SIG-M5 treated with dmso at 0.1 percent for 504 hours (cell line): ENCODE measurements at regions not wholly inside any gene's neighbourhood (a gene's known extent, or its start where the extent isn't known, plus 50 kb on each side); places are given as distances from the start of the nearest gene placed in this dataset.
A peak's percentile ranks its signal among the peaks of the same experiment; 100 is the strongest.
"Not testable (repeated sequence)": the region's sequence is repeated elsewhere in the genome, so short reads cannot be mapped to it uniquely, and the experiment has no call there.

Experiments used
- DNase-seq: peaks from one replicate; lab custom pipeline; 2025; ENCODE audit not compliant: unreplicated experiment; lab: John Stamatoyannopoulos, UW

DNA sequence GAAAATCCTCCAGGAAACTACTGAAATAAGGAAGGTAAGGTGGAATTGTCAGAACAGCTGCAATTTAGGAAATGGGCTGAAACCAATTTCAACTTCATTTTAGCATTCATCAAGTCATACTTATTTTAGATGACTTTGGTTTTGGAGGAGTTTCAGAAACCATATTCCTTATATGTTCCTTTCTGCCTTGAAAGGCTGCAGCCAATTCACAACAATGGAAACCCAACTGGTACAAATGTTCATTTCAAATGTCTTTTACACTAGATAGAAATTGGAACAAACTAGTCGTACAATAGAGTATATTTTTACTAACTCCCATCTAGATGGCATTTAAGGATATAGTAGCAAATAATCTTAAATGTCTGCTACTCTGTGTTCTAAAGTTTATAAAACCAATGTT, 82.6 kb upstream of the ANKH start:
- no peak for DNase-seq

DNA sequence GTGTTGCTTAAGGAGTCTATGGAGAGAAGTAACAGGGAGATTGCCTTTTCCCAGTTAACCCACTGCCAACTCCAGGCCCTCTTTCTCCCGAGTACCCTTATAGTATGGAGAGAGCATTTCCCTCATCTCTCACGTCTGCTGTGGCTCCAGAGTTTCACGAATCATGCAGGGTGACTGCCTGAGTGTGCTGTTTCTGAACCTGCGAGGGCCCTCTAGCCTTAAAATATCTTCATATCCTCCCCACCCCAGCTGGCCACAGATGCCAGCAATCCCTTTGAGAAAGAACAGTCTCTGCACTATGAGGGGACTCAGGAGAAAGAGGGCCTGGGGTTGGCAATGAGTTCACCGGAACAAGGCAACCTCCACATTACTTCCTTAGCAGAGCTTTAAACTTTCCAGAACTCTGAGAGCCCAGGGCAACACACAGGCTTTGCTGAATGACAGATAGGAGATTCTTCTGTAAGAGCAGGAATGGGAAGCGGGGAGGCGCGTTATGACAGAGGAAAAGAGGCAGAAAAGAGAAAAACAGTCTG, 81.6 kb upstream of the ANKH start:
- no peak for DNase-seq

DNA sequence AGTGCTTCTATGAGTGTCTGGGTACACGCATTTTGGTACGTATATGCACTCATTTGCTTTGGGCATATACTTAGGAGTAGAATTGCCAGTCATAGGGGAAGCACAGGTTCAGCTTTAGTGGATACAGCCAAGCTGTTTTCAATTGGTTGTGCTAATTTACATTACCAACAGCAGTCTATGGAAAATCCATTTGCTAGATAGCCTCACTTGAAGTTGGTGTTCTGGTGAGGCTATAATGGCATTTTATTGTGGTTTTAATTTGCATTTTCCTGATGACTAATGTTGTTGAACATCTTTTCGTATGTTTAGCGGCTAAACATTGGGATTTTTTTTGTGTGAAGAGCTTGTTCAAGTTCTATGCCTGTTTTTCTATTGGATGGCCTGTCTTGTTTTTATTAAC, 76.8 kb upstream of the ANKH start:
- no peak for DNase-seq

DNA sequence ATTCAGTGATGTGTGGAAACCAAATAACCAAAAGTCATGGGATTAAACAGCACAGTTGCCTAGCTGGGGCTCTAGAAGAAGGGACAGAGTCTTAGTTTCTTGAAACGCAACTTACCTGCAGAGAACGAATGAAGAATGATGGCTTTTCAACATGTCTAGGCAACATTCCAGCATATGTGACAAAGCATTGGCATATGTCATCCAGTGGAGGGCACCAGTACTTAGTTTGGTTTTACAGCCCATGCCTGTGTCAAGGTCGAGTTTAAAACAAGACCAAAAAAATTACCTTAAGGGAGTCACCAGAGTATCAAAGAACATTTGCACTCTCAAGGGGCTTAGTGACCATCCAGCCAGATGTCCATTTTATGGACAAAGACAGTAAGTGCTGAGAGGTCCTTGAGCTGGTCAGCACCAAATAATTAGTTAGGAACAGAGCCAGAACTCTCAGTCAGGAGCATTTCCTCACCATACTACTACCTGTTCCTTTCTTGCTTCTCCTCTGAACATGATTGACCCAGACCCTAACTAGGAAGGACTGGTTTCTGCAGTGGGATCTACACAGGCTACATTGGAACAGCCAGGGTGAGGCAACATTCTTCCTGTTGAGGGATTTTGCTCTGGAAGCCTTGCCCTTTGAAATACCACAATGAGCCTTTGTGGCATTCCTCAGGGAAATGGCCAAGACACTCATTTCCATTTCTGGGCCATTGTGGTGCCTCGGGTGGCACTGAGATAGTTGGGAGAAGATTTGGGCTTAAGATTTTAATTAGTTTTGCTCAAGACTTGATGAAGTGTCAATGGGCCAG, 75.4 kb upstream of the ANKH start:
- peak; percentile 33 for DNase-seq

DNA sequence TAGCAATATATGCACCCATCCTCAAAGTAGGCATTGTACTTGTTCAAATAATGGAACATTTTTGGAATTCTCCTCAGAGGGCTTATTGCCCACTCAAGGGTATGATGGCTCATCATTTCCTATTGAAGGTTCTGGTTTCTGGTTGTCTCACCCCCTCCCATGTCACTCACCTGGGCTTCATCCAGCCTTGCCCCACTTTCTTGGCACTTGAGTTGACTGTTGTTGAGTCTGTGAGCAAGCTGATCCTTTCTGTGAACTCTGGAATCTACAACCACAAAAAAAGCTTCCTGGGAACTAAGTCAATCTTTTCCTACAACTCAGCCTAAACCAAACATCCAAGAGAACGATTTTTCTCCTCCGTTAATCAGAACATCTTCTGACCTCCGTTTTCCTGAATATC, 73.9 kb upstream of the ANKH start:
- no peak for DNase-seq

DNA sequence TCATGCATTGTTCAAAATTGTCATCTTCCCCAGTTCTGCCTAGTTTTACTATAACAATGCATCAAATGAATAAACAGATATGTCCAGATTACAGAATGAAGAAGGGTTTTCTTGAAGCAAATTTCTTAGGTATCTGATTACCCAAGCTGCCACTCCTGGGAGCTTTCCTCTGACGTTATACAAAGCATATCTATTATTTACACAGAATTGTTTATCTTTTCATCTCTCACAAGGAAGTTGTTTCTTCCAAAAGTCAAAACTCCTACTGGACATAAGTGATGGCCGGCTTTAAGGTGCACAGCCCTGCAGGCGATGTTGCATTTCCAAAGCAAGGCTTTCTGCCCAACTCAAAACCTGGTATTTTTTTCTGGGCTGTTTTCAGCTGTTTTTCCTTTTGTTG, 73.4 kb upstream of the ANKH start:
- peak; percentile 28 for DNase-seq

DNA sequence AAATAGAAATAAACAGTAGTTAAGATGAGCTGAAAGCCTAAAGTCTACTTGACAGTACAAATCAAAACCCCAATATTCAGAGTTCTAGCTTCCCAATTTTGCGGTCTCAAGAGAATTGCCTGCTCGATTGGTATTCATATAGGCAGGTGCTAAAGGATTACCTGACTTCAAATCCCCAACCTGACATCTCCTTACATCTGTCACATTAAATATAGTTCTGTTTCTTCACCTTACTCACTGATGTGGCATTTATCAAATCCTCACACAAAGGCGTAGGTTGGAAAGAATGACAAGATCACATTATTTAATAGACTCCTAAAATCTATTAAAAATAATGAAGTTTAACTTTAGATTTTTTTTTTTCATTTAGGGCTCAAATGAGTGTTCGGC, 72.8 kb upstream of the ANKH start:
- no peak for DNase-seq

DNA sequence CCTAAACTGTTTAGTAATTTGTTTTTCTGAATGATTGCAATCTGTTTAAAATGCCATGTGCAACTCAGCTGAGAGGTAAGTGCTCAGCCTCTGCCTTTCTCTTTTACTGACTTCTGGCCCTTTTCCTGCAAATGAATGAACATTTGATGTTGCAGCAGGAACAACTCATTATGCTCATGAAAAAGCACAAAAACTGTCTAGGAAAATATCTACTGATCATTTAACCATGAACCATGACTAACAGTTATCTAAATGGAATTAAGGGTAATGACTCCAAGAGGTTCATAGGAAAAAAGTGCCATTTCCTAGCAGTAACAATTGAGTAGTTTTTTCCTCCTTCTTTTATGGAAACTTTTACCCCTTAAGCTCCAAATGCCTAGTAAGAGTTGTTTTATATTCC, 70.6 kb upstream of the ANKH start:
- no peak for DNase-seq

DNA sequence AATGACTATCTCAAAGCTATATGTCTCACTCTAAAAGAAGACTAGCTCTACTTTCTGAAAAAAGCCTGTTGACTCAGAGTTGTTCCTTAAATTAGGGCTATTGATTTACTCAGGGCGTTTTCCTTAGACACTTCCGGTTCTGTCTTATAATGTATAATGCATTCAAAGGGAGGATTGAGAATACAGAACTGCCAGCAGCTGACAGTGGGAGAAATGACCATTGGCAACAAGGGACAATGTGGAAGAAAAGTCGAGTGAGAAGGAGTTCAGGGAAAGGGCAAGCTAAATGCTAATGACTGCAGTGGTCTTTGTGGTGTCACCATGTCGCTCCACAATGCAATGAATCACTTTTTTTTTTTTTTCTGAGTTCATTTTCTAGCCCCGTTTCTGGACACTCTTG, 65.7 kb upstream of the ANKH start:
- DNase-seq: peak; percentile 12

DNA sequence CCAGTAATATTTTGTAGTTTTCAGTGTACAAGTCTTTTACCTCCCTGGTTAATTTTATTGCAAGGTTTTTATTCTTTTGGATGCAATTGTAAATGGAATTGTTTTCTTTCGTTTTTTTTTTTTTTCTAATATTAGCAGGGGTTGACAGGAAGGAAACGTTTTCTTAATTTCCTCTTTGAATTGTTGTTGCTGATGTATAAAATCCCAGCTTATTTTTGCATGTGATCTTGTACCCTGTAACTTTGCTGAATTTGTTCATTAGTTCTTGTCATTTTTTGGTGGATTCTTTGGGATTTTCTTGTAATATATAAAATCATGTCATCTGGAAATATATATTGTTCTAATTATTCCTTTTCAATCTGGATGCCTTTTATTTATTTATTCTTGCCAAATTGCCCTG, 65.0 kb upstream of the ANKH start:
- no peak for DNase-seq

DNA sequence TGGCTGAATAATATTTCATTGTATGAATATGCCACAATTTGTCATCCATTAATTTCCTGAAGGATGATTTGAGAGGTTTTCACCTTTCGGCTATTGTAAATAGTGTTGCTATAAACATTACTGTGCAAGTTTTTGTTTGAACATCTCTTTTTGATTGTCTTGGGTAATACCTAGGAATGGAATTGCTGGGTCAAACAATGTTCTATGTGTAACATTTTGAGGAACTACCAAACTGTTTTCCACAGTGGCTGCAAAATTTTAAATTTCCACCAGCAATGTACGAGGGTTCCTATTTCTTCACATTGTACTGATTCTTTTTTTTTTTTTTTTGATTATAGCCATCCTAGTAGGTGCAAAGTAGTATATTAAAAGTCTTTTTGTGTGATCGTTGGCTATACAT, 63.8 kb upstream of the ANKH start:
- no peak for DNase-seq

DNA sequence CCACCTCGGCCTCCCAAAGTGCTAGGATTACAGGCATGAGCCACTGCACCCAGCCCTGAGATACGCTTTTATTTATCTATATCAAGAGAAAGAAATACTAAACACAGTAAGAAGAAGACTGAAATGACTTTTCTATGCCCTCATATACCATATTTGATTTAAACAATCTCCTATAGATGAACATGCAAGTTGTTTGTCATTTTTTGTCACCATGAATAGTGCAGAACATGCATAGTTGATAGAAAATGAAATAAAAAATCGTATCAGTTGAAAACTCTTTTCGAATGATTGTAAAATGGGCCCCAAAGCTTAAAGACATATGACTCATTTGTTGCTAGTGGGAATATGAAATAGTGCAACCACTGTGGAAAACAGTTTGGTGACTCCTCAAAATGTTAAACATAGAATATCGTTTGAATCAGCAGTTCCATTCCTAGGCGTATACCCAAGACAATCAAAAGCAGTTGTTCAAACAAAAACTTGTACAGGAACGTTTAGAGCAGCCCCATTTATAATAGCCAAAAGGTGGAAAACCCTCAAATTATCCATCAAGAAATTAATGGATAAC, 61.4 kb upstream of the ANKH start:
- no peak for DNase-seq

DNA sequence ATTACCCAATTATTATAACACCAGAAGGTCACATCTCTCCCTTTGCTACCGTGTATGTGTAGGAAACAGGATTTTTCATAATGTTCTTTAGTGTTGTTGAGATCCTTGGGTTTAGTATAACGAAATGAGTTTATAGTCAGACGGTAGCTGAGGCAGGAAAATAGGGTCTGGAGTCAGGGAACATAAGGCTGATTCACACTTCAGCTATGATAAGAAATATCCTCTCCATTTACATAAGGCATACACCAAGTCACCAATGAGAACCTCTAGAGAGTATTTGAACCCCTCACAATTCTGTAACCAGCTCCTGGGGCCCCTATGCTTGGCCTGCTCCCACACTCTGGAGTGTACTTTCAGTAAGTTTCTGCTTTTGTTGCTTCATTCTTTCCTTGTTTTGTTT, 58.9 kb upstream of the ANKH start:
- DNase-seq: no peak

DNA sequence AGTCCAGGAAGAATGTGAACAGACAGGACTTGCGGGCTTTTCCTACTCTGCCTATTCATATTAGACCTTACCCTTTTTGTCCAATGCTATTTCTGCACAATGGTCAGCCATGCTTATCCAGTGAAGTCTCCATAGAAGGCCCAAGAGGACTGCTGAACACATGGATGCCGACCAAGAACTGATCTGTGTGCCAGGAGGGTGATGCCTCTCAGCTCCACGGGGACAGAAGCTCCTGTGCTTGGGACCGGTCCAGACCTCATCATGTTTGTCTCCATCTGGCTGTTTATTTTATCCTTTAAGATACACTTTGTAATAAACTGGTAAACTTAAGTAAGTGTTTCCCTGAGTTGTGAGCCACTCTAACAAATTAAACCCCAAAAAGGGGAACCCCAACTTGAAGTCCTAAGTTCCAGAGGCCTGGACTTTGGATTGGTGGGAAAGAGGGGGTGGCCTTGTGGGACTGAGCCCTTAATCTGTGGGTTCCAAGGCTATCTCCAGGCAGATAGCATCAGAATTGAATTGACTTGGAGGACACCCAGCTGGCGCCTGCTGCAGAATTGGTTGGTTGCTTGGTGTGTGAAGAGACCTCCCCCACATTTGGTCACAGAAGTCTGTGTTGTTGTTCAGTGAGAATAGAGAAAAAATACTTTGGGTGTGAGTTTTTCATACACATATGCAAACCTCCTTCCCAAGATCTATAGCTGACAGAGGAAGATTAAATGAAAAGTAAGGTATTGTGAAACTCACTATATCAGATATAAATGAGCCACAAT, 57.9 kb upstream of the ANKH start:
- no peak for DNase-seq

DNA sequence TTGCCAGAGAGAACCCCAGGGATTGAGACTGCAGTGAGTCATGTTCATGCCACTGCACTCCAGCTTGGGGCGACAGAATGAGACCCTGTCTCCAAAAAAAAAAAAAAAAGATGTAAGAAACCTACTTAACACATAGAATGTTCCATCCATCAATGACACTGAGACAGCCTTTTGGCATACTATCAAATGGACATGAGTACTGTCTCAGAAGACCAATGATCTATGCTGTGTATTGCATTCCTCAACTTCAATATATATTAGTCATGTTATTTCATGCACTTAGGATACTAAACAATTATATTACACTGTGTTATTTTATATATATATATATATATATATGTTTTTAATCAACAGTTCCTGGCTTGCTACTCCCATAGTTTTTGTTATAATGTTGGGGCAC, 57.1 kb upstream of the ANKH start:
- no peak for DNase-seq

DNA sequence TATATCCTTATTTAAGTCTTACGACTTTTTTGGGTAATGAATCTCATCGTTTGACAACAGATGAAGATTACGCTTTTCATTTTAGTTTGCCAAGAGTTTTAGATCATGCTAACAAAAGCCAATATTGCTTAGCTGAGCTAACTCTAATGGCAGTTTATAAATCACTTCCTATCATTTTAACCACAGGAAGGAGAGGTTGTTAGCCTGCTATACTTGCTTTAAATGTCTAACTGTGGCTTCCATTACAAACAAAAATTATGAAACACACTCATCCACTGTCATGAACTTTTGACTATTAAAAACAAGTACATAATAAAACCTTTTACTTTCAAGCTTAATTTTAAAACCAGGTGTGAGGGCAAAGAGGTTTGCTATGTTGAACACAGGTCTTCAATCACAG, 53.7 kb upstream of the ANKH start:
- DNase-seq: no peak

DNA sequence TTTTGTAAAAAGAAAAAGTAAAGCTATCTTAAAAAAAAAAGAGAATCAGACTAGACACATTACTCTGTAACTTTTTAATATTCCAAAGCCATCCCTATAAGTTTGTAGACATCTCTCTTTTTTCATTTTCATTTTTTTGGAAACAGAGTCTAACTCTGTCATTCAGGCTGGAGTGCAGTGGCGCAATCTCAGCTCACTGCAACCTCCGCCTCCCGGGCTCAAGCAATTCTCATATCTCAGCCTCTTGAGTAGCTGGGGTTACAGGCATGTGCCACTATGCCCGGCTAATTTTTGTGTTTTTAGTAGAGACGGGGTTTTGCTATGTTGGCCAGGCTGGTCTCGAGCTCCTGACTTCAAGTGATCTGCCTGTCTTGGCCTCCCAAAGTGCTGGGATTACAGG, 51.4 kb upstream of the ANKH start:
- not testable (repeated sequence) for DNase-seq

DNA sequence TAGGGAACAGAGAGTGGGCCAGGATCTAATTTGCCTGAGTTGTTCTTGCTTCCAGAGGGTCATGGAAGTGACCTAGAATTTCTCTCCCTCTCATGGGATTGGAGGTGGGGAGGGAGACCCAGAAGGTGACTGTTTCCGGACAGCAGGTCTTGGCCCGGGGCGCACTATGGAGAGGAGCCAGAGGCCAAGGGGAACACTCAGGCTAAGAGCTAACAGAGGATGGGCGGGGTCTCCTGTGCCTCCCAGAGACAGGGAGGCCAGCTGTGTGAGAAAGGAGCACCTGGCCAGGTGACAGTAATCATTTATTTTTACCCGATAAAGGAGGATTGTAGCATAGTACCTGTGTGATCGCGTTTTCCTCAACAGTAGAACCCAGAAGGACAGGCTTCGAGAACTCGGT, 50.9 kb upstream of the ANKH start:
- DNase-seq: no peak
